BLaER1 treated with 17β-estradiol and CSF1 and Interleukin-3, amounts not matched to agents 10 nM and 100 nM (cell line): ENCODE measurements at regions not wholly inside any gene's neighbourhood (a gene's known extent, or its start where the extent isn't known, plus 50 kb on each side); places are given as distances from the start of the nearest gene placed in this dataset.
"Not testable (repeated sequence)": the region's sequence is repeated elsewhere in the genome, so short reads cannot be mapped to it uniquely, and the experiment has no call there.

Experiments used
- H3K27ac ChIP-seq, 11 experiments: shearing (Covaris generic); formaldehyde crosslinking; 2 replicates each; pipeline ENCODE4 v1.8.1; 2022
- H3K27me3 ChIP-seq, 11 experiments: shearing (Covaris generic); formaldehyde crosslinking; 2 replicates each; pipeline ENCODE4 v1.8.1; 2022
- H3K36me3 ChIP-seq, 11 experiments: shearing (Covaris generic); formaldehyde crosslinking; 2 replicates each; pipeline ENCODE4 v1.8.1; 2022
- H3K4me1 ChIP-seq, 10 experiments: shearing (Covaris generic); formaldehyde crosslinking; 2 replicates each; pipeline ENCODE4 v1.8.1; 2022
- H3K4me2 ChIP-seq, 11 experiments: shearing (Covaris generic); formaldehyde crosslinking; 2 replicates each; pipeline ENCODE4 v1.8.1; 2022
- H3K4me3 ChIP-seq, 10 experiments: shearing (Covaris generic); formaldehyde crosslinking; 2 replicates each; pipeline ENCODE4 v1.8.1; 2022
- H3K9ac ChIP-seq, 11 experiments: shearing (Covaris generic); formaldehyde crosslinking; 2 replicates each; pipeline ENCODE4 v1.8.1; 2022
- H3K9me3 ChIP-seq, 11 experiments: shearing (Covaris generic); formaldehyde crosslinking; replicated peaks in 1 of 11; 2 replicates each; pipeline ENCODE4 v1.8.1; 2022
- H4K20me1 ChIP-seq, 11 experiments: shearing (Covaris generic); formaldehyde crosslinking; 2 replicates each; pipeline ENCODE4 v1.8.1; 2022
- Cebpa-rat ChIP-seq, 11 experiments: shearing (Covaris generic); IDR thresholded peaks; 2 replicates each; pipeline ENCODE4 v1.8.1; 2022

GRCh38 chr1:90246069-90246468 lies 251.2 kb downstream of the ZNF326 start:
- TF ChIP-seq Cebpa-rat (IDR thresholded peaks at IDR 0.05) = no peak
- H3K4me3 ChIP-seq = no peak overlapping the region
- no peak overlapping the region for H3K9ac ChIP-seq
- H3K4me1 ChIP-seq = no peaks in the 10 kb centered on the region
- no peak overlapping the region for H3K27ac ChIP-seq
- no peaks in the 10 kb centered on the region for H3K36me3 ChIP-seq
- H3K27me3 ChIP-seq = no peaks in the 10 kb centered on the region
- H3K4me2 ChIP-seq = no peak overlapping the region
- H4K20me1 ChIP-seq = no peaks in the 10 kb centered on the region
- peaks cover 0 to 21% (median 4%) of the 10 kb centered on the region in 11 experiments; a peak in 9 of 22 replicates for H3K9me3 ChIP-seq

- Histone ChIP-seq H3K27ac (no peak overlapping the region), H3K9ac (no peak overlapping the region), H4K20me1 (no peaks in the 10 kb centered on the region), H3K36me3 (no peaks in the 10 kb centered on the region), H3K4me1 (no peaks in the 10 kb centered on the region), H3K9me3 (no peaks in the 10 kb centered on the region; a peak in 3 of 22 replicates), H3K4me2 (no peak overlapping the region), H3K27me3 (no peaks in the 10 kb centered on the region), H3K4me3 (no peak overlapping the region)
- no peak for TF ChIP-seq Cebpa-rat (IDR thresholded peaks at IDR 0.05)
Measured at GRCh38 chr1:90236493-90236892, 241.6 kb downstream of the ZNF326 start.

- H3K27ac ChIP-seq = no peak overlapping the region
- H3K27me3 ChIP-seq = no peaks in the 10 kb centered on the region
- H3K36me3 ChIP-seq = no peaks in the 10 kb centered on the region
- H3K4me2 ChIP-seq = no peak overlapping the region
- no peak overlapping the region for H3K9ac ChIP-seq
- no peak overlapping the region for H3K4me3 ChIP-seq
- no peak for TF ChIP-seq Cebpa-rat (IDR thresholded peaks at IDR 0.05)
- H3K9me3 ChIP-seq = peaks cover 25 to 32% (median 28%) of the 10 kb centered on the region in 11 experiments
- H3K4me1 ChIP-seq = no peaks in the 10 kb centered on the region
- H4K20me1 ChIP-seq = no peaks in the 10 kb centered on the region
Measured at GRCh38 chr1:90223401-90223800, 228.5 kb downstream of the ZNF326 start.

GRCh38 chr1:90220941-90221693 lies 226.2 kb downstream of the ZNF326 start:
- Histone ChIP-seq H3K9ac (no peak overlapping the region), H4K20me1 (no peaks in the 10 kb centered on the region), H3K4me1 (no peaks in the 10 kb centered on the region), H3K4me2 (no peak overlapping the region), H3K9me3 (peaks cover 20 to 22% (median 21%) of the 10 kb centered on the region in 11 experiments), H3K36me3 (no peaks in the 10 kb centered on the region), H3K27ac (no peak overlapping the region), H3K27me3 (no peaks in the 10 kb centered on the region), H3K4me3 (no peak overlapping the region)
- no peak for TF ChIP-seq Cebpa-rat (IDR thresholded peaks at IDR 0.05)

- no peaks in the 10 kb centered on the region for H3K4me1 ChIP-seq
- no peaks in the 10 kb centered on the region for H4K20me1 ChIP-seq
- no peak overlapping the region for H3K27ac ChIP-seq
- H3K9ac ChIP-seq = no peak overlapping the region
- H3K4me2 ChIP-seq = no peak overlapping the region
- TF ChIP-seq Cebpa-rat (IDR thresholded peaks at IDR 0.05) = no peak
- H3K27me3 ChIP-seq = no peaks in the 10 kb centered on the region
- peaks cover 13 to 16% (median 14%) of the 10 kb centered on the region in 11 experiments for H3K9me3 ChIP-seq
- H3K36me3 ChIP-seq = no peaks in the 10 kb centered on the region
- no peak overlapping the region for H3K4me3 ChIP-seq
Measured at GRCh38 chr1:90220496-90220895, 225.6 kb downstream of the ZNF326 start.

- H3K27ac ChIP-seq, H3K9ac ChIP-seq, H3K27me3 ChIP-seq, H3K9me3 ChIP-seq, H4K20me1 ChIP-seq, H3K4me1 ChIP-seq, H3K4me3 ChIP-seq, H3K4me2 ChIP-seq, H3K36me3 ChIP-seq: not testable (repeated sequence)
Measured at GRCh38 chr1:90219166-90219871, 224.4 kb downstream of the ZNF326 start.

- no peak overlapping the region for H3K4me3 ChIP-seq
- H4K20me1 ChIP-seq = no peaks in the 10 kb centered on the region
- H3K27ac ChIP-seq = no peak overlapping the region
- no peaks in the 10 kb centered on the region for H3K9me3 ChIP-seq
- no peaks in the 10 kb centered on the region for H3K4me1 ChIP-seq
- no peaks in the 10 kb centered on the region for H3K27me3 ChIP-seq
- TF ChIP-seq Cebpa-rat (IDR thresholded peaks at IDR 0.05) = no peak
- H3K4me2 ChIP-seq = no peak overlapping the region
- H3K36me3 ChIP-seq = no peaks in the 10 kb centered on the region
- no peak overlapping the region for H3K9ac ChIP-seq
Measured at GRCh38 chr1:90210633-90211491, 216.0 kb downstream of the ZNF326 start.

- H3K27ac ChIP-seq = no peak overlapping the region
- no peaks in the 10 kb centered on the region for H3K4me1 ChIP-seq
- no peaks in the 10 kb centered on the region for H3K27me3 ChIP-seq
- H3K9ac ChIP-seq = no peak overlapping the region
- no peak overlapping the region for H3K4me2 ChIP-seq
- H3K9me3 ChIP-seq = no peaks in the 10 kb centered on the region
- H3K36me3 ChIP-seq = no peaks in the 10 kb centered on the region
- no peak for TF ChIP-seq Cebpa-rat (IDR thresholded peaks at IDR 0.05)
- no peaks in the 10 kb centered on the region for H4K20me1 ChIP-seq
- no peak overlapping the region for H3K4me3 ChIP-seq
Measured at GRCh38 chr1:90208949-90209348, 214.0 kb downstream of the ZNF326 start.

GRCh38 chr1:90206260-90206659 lies 211.3 kb downstream of the ZNF326 start:
- no peaks in the 10 kb centered on the region for H3K4me1 ChIP-seq
- no peak for TF ChIP-seq Cebpa-rat (IDR thresholded peaks at IDR 0.05)
- H3K27ac ChIP-seq = no peak overlapping the region
- no peaks in the 10 kb centered on the region for H4K20me1 ChIP-seq
- no peaks in the 10 kb centered on the region for H3K36me3 ChIP-seq
- no peak overlapping the region for H3K4me3 ChIP-seq
- no peaks in the 10 kb centered on the region for H3K27me3 ChIP-seq
- no peaks in the 10 kb centered on the region for H3K9me3 ChIP-seq
- H3K4me2 ChIP-seq = no peak overlapping the region
- H3K9ac ChIP-seq = no peak overlapping the region
